ENCODE measurements at regions not wholly inside any gene's neighbourhood (a gene's known extent, or its start where the extent isn't known, plus 50 kb on each side); places are given as distances from the start of the nearest gene placed in this dataset.
"Not testable (repeated sequence)": the region's sequence is repeated elsewhere in the genome, so short reads cannot be mapped to it uniquely, and the experiment has no call there.

DNA sequence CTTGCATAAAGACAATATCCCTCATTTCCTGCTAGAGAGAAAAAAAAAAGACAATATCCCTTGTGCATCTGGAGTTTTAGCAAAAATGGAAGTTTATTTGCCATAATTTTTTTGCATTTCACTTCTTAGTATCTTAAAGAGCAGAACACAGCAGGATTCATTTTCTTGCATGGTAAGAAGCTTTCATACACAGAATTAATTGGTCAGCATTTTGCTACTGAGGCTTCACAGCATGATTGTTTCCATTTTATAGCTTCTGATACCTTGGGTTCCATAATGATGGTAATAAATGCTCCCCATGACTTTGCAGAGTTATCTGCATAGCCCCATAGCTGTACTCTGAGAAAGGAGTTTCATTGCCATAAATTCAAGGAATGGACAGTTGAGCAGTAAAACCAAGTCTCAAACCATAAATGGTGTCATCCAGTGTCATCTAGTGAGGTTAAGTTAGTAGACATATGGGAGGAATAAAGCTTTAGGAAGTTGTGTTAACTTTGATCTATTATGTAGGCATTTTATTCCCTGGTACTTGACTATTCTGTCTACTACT lies 88.8 kb upstream of the PLD5 start:
- H3K4me3 ChIP-seq (ENCODE audit: control insufficient read depth, low read depth, low read length): no peak overlapping the region
- DNase-seq (ENCODE audit: low read depth): no peak
- TF ChIP-seq, protein P1, sequence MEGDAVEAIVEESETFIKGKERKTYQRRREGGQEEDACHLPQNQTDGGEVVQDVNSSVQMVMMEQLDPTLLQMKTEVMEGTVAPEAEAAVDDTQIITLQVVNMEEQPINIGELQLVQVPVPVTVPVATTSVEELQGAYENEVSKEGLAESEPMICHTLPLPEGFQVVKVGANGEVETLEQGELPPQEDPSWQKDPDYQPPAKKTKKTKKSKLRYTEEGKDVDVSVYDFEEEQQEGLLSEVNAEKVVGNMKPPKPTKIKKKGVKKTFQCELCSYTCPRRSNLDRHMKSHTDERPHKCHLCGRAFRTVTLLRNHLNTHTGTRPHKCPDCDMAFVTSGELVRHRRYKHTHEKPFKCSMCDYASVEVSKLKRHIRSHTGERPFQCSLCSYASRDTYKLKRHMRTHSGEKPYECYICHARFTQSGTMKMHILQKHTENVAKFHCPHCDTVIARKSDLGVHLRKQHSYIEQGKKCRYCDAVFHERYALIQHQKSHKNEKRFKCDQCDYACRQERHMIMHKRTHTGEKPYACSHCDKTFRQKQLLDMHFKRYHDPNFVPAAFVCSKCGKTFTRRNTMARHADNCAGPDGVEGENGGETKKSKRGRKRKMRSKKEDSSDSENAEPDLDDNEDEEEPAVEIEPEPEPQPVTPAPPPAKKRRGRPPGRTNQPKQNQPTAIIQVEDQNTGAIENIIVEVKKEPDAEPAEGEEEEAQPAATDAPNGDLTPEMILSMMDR (conservative IDR thresholded peaks at IDR 0.05; ENCODE audit: control insufficient read depth, insufficient read depth, low read depth, low read length): no peak

DNA sequence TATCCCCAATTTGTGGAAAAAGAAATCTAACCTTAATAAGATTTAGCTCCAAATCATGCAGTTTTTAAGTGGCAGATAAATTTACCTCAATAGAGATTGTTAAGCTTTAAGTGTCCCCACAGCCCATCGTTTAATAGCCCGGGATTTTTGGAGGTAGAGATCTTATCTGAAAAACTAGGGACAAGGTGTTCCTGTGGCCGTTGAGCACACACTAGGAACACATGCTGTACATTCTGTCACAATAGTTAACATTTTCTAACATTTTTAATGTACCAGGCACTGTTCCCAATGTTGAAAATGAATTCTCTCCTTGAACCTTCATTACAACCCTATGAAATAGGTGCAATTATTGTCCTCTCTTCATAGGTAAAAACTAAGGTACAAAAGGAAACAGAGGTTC lies 85.7 kb upstream of the PLD5 start:
- no peak overlapping the region for H3K4me3 ChIP-seq (ENCODE audit: control insufficient read depth, low read depth, low read length)
- TF ChIP-seq, protein P1 (conservative IDR thresholded peaks at IDR 0.05; ENCODE audit: control insufficient read depth, insufficient read depth, low read depth, low read length): no peak
- no peak for DNase-seq (ENCODE audit: low read depth)

DNA sequence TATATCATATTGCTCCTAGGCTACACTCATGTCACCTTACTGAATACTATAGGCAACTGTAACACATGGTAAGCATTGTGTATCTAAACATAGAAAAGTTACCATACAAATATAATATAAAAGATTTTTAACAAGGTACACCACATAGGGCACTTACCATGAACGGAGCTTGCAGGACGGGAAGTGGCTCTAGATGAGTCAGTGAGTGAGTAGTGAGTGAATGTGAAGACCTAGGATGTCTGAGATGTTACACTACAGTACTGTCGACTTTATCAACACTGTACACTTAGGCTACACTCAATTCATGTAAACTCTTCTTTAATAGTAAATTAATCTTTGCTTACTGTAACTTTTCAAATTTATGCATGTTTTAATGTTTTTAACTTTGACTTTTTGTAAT lies 81.0 kb upstream of the PLD5 start:
- TF ChIP-seq, protein P1 (conservative IDR thresholded peaks at IDR 0.05; ENCODE audit: control insufficient read depth, insufficient read depth, low read depth, low read length): no peak

DNA sequence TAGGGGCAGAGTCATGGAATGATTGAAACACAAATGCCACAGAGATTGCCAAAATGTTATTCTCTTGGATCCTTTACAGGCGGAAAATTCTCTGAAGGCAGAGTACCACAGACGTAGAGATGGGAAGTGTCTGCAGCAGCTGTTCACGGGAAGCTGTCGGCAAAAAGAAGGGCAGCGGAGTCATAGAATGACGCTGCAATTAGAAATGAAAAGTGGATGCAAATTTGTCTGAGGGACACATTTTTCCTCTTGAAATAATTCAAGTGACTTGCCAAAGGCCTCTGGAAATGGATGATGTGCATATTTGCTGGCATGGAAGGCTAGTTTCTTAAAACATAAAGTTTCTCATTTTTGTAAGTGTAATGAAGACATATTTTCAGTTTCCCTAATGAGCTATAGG lies 77.5 kb upstream of the PLD5 start:
- TF ChIP-seq, protein P1 (conservative IDR thresholded peaks at IDR 0.05; ENCODE audit: control insufficient read depth, insufficient read depth, low read depth, low read length): no peak
- no peak for DNase-seq (ENCODE audit: low read depth)
- H3K4me3 ChIP-seq (ENCODE audit: control insufficient read depth, low read depth, low read length): no peak overlapping the region

More for the DNA sequence above, 81.0 kb upstream of the PLD5 start:
- H3K4me3 ChIP-seq (ENCODE audit: control insufficient read depth, low read depth, low read length): no peak overlapping the region
- peak; percentile 19 for DNase-seq (ENCODE audit: low read depth)

DNA sequence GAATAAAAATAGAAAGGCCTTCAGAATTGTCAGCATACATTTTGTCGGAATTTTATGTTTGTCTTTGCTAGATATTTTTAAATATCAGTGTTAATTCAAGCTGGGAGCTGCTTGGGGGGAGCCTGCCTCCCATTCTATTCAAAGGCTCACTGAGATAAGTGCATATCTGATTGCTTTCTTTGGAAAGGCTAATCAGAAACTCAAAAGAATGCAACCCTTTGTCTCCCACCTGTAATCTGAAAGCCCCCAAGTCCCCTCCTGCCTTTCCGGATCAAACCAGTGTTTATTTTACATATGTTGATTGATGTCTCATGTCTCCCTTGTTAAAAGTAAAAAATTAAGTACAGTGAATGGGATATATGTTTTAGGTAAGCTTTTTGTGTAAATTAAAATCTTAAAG lies 69.3 kb upstream of the PLD5 start:
- H3K4me3 ChIP-seq (ENCODE audit: control insufficient read depth, low read depth, low read length); DNase-seq (ENCODE audit: low read depth): not testable (repeated sequence)

DNA sequence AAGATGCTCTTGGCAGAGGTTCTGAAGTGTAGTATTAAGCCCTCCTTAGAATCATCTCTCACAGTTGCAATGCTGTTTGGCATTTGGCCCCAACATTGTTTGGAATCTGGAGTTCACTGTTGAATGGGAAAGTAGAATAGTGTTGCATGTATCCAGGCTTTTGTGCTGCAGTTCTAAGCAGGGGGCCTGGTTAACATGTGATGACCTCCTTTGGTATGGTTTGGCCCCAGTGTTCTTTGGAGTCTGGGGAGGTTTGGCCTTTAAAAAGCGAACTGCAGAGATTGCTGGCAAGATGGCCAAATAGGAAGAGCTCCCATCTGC lies 61.8 kb upstream of the PLD5 start:
- TF ChIP-seq, protein P1 (conservative IDR thresholded peaks at IDR 0.05; ENCODE audit: control insufficient read depth, insufficient read depth, low read depth, low read length): no peak
- no peak for DNase-seq (ENCODE audit: low read depth)
- H3K4me3 ChIP-seq (ENCODE audit: control insufficient read depth, low read depth, low read length): no peak overlapping the region

DNA sequence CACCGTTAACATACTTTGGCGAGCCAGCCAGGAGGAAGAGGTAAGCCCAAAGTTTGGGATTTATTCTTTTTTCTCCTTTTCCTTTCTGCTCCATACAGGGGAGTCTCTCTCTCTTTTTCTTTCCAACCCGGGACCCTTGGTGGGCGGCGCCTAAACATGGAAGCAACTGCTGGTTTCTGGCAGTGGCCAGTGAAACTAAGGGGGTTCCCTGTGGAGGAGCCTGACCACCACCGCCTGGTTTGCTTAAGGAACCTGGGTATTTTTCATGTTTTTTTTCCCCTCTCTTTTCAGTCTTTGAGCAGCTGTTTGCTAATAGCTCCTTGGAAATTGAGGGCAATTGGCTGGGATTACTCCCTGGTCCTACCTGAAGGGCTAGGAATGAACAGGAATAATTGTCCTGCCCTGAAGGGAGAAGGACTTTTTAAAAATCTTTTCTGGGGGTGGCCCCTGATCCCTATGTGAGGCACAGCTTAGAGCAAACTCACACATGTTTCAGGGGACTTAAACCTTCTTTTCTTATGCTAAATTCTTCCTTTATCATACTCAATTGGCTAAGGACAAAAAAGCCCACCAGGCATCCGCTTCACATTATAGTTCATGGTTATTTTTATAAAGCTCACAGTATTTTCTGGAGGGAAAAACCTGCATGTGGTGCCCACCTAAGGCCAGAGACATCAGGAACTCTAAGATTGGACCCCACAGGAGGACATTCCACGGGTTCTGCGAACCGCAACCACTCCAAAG lies 61.3 kb upstream of the PLD5 start:
- TF ChIP-seq, protein P1 (conservative IDR thresholded peaks at IDR 0.05; ENCODE audit: control insufficient read depth, insufficient read depth, low read depth, low read length): no peak
- no peak overlapping the region for H3K4me3 ChIP-seq (ENCODE audit: control insufficient read depth, low read depth, low read length)
- DNase-seq (ENCODE audit: low read depth): no peak

Measured in fibroblast of mammary gland (primary cell).